H9 (cell line): ENCODE measurements at regions not wholly inside any gene's neighbourhood (a gene's known extent, or its start where the extent isn't known, plus 50 kb on each side); places are given as distances from the start of the nearest gene placed in this dataset.

ENCODE experiments used
- DNase-seq: peaks from one replicate; pipeline ENCODE4 v3.0.0-alpha.2; 2017
- H2AFZ ChIP-seq: one replicate; pipeline ENCODE4 v1.6.1; 2013; ENCODE audit warnings: mild to moderate bottlenecking, low read length, control low read depth, moderate library complexity
- H2AK5ac ChIP-seq: 2 replicates; pipeline ENCODE4 v1.6.1; 2013; ENCODE audit warnings: low read length, control low read depth, mixed read lengths; ENCODE audit not compliant: insufficient read length
- H2BK120ac ChIP-seq: one replicate; pipeline ENCODE4 v1.6.1; 2013; ENCODE audit warnings: low read depth, mild to moderate bottlenecking, low read length, control low read depth, inconsistent platforms; ENCODE audit not compliant: poor library complexity, severe bottlenecking
- H2BK12ac ChIP-seq: 2 replicates; pipeline ENCODE4 v1.6.1; 2013; ENCODE audit warnings: low read length, control low read depth, mixed read lengths, low read depth; ENCODE audit not compliant: insufficient read length
- H2BK15ac ChIP-seq: 2 replicates; pipeline ENCODE4 v1.6.1; 2013; ENCODE audit warnings: low read depth, low read length, control low read depth
- H2BK20ac ChIP-seq: one replicate; pipeline ENCODE4 v1.6.1; 2013; ENCODE audit warnings: low read depth, mild to moderate bottlenecking, low read length, control low read depth, inconsistent platforms; ENCODE audit not compliant: poor library complexity, severe bottlenecking
- H2BK5ac ChIP-seq: 2 replicates; pipeline ENCODE4 v1.6.1; 2013; ENCODE audit warnings: low read length, control low read depth, mixed read lengths; ENCODE audit not compliant: insufficient read length
- H3K14ac ChIP-seq: 2 replicates; pipeline ENCODE4 v1.6.1; 2013; ENCODE audit warnings: low read length, control low read depth; ENCODE audit not compliant: insufficient read depth
- H3K18ac ChIP-seq: 2 replicates; pipeline ENCODE4 v1.6.1; 2013; ENCODE audit warnings: low read depth, mild to moderate bottlenecking, mixed read lengths, low read length, control low read depth; ENCODE audit not compliant: insufficient read length
- H3K23ac ChIP-seq: 2 replicates; pipeline ENCODE4 v1.6.1; 2013; ENCODE audit warnings: low read length, control low read depth, mixed read lengths, low read depth; ENCODE audit not compliant: insufficient read length
- H3K23me2 ChIP-seq: 2 replicates; pipeline ENCODE4 v1.6.1; 2013; ENCODE audit warnings: low read depth, mild to moderate bottlenecking, mixed read lengths, low read length, control low read depth; ENCODE audit not compliant: insufficient read length, poor library complexity, severe bottlenecking
- H3K27ac ChIP-seq: 2 replicates; pipeline ENCODE4 v1.5.1; 2013; ENCODE audit warnings: low read length, control low read depth, mixed read lengths, low read depth; ENCODE audit not compliant: insufficient read length
- H3K27me3 ChIP-seq: 2 replicates; pipeline ENCODE4 v1.6.1; 2013; ENCODE audit warnings: low read length, control low read depth, inconsistent platforms; ENCODE audit not compliant: insufficient read depth
- H3K4ac ChIP-seq: 2 replicates; pipeline ENCODE4 v1.6.1; 2013; ENCODE audit warnings: low read depth, mild to moderate bottlenecking, control low read depth, inconsistent platforms, low read length, moderate library complexity
- H3K4me1 ChIP-seq: 2 replicates; pipeline ENCODE4 v1.6.1; 2013; ENCODE audit warnings: low read length, control low read depth, inconsistent platforms; ENCODE audit not compliant: insufficient read depth
- H3K4me2 ChIP-seq: 2 replicates; pipeline ENCODE4 v1.6.1; 2013; ENCODE audit warnings: low read length, control low read depth, mixed read lengths; ENCODE audit not compliant: insufficient read length, insufficient read depth
- H3K56ac ChIP-seq: 2 replicates; pipeline ENCODE4 v1.6.1; 2013; ENCODE audit warnings: low read depth, mild to moderate bottlenecking, mixed read lengths, low read length, control low read depth; ENCODE audit not compliant: insufficient read length
- H3K79me1 ChIP-seq: 2 replicates; pipeline ENCODE4 v1.6.1; 2013; ENCODE audit warnings: low read depth, mild to moderate bottlenecking, moderate library complexity, low read length, control low read depth, inconsistent platforms; ENCODE audit not compliant: insufficient read depth, poor library complexity, severe bottlenecking
- H3K79me2 ChIP-seq: 2 replicates; pipeline ENCODE4 v1.6.1; 2013; ENCODE audit warnings: low read length, control low read depth, inconsistent platforms; ENCODE audit not compliant: insufficient read depth
- H3K9ac ChIP-seq: 2 replicates; pipeline ENCODE4 v1.6.1; 2013; ENCODE audit warnings: low read length, control low read depth, mixed read lengths; ENCODE audit not compliant: insufficient read length; ENCODE audit errors: extremely low read depth
- H3K9me3 ChIP-seq: one replicate; pipeline ENCODE4 v1.6.1; 2013; ENCODE audit warnings: low read depth, low read length, inconsistent platforms; ENCODE audit not compliant: control insufficient read depth
- H3T11ph ChIP-seq: one replicate; pipeline ENCODE4 v1.6.1; 2013; ENCODE audit warnings: mild to moderate bottlenecking, low read length, control low read depth, inconsistent platforms
- H4K20me1 ChIP-seq: one replicate; pipeline ENCODE4 v1.6.1; 2013; ENCODE audit not compliant: control insufficient read depth, insufficient read length, insufficient read depth
- H4K5ac ChIP-seq: 2 replicates; pipeline ENCODE4 v1.6.1; 2013; ENCODE audit warnings: low read depth, mild to moderate bottlenecking, mixed read lengths, low read length, control low read depth; ENCODE audit not compliant: insufficient read length
- H4K8ac ChIP-seq: replicated peaks from 2 replicates; pipeline ENCODE4 v1.6.1; 2013; ENCODE audit warnings: low read length, control low read depth, mixed read lengths, low read depth; ENCODE audit not compliant: insufficient read length
- H4K91ac ChIP-seq: 2 replicates; pipeline ENCODE4 v1.6.1; 2013; ENCODE audit warnings: low read depth, mild to moderate bottlenecking, moderate library complexity, mixed read lengths, low read length, control low read depth; ENCODE audit not compliant: insufficient read length
- H3K27ac Mint-ChIP-seq, 3 experiments: 2 replicates in 2 of 3; 3 replicates in 1 of 3; pipeline ENCODE4 v1.8.0; 2020 to 2021; ENCODE audit warnings: mixed read lengths in 3 of 3, mild to moderate bottlenecking in 1 of 3, moderate library complexity in 1 of 3
- H3K27me3 Mint-ChIP-seq: 2 replicates; pipeline ENCODE4 v1.8.0; 2021; ENCODE audit warnings: low read depth, mild to moderate bottlenecking, moderate library complexity, mixed read lengths
- H3K36me3 Mint-ChIP-seq, 3 experiments: 2 replicates in 2 of 3; 3 replicates in 1 of 3; pipeline ENCODE4 v1.8.0; 2020 to 2021; ENCODE audit warnings: low read depth in 3 of 3, mixed read lengths in 3 of 3; ENCODE audit not compliant: insufficient read depth in 1 of 3
- H3K4me1 Mint-ChIP-seq, 2 experiments: 2 replicates each; pipeline ENCODE4 v1.8.0; 2020; ENCODE audit warnings: mixed read lengths in 2 of 2
- H3K4me3 Mint-ChIP-seq, 2 experiments: 2 replicates in 1 of 2; 3 replicates in 1 of 2; pipeline ENCODE4 v1.8.0; 2020 to 2021; ENCODE audit warnings: mild to moderate bottlenecking in 2 of 2, mixed read lengths in 2 of 2, moderate library complexity in 1 of 2
- H3K9me3 Mint-ChIP-seq, 2 experiments: 2 replicates in 1 of 2; 3 replicates in 1 of 2; pipeline ENCODE4 v1.8.0; 2020; ENCODE audit warnings: mild to moderate bottlenecking in 2 of 2, mixed read lengths in 2 of 2, moderate library complexity in 1 of 2
- CTCF ChIP-seq: fragments of 200-600 bp; sonication (generic); conservative IDR thresholded peaks from 3 replicates; pipeline ENCODE4 v1.8.0; 2021; ENCODE audit warnings: antibody characterized with exemption, mild to moderate bottlenecking
- WGBS: extraction: QIAGEN DNeasy Blood & Tissue Kit; methylation state at CpG from one replicate; pipeline ENCODE4 v1.1.7; 2013; ENCODE audit warnings: missing lambda C conversion rate, low lambda C conversion rate, mixed read lengths; ENCODE audit not compliant: insufficient read length; ENCODE audit errors: extremely low coverage; 5-methylcytosine and 5-hydroxymethylcytosine counted together

GRCh38 chr13:85284349-85284748 is 514.9 kb downstream of the SLITRK6 start:
- Histone ChIP-seq H3K23ac (no peak overlapping the region), H3K79me1 (no peaks in the 10 kb centered on the region), H2AFZ (no peak overlapping the region), H3K14ac (no peak overlapping the region), H2AK5ac (no peak overlapping the region), H4K20me1 (no peaks in the 10 kb centered on the region), H3K79me2 (no peaks in the 10 kb centered on the region), H4K91ac (no peak overlapping the region), H3K23me2 (no peaks in the 10 kb centered on the region), H3K56ac (no peak overlapping the region), H3K9me3 (no peaks in the 10 kb centered on the region), H3T11ph (no peak overlapping the region), H3K27me3 (no peaks in the 10 kb centered on the region), H3K9ac (no peak overlapping the region), H3K4me1 (no peaks in the 10 kb centered on the region; the same call in 1 of the 2 replicates), H2BK5ac (no peak overlapping the region), H2BK120ac (no peak overlapping the region), H2BK12ac (no peak overlapping the region), H3K27ac (no peak overlapping the region), H4K5ac (no peak overlapping the region), H4K8ac (no peak overlapping the region), H2BK15ac (no peak overlapping the region), H3K4me2 (no peak overlapping the region), H3K18ac (no peak overlapping the region), H3K4ac (no peak overlapping the region), H2BK20ac (no peak overlapping the region)
- Mint-ChIP-seq H3K27me3 (no peaks in the 10 kb centered on the region), H3K4me3 (no peak overlapping the region), H3K9me3 (no peaks in the 10 kb centered on the region), H3K27ac (no peak overlapping the region), H3K36me3 (no peaks in the 10 kb centered on the region), H3K4me1 (peaks cover 10 to 16% of the 10 kb centered on the region in 2 experiments)
- TF ChIP-seq CTCF = no peak
- no CpG with 5 or more reads among the region's 2 CpGs for WGBS
- no peak for DNase-seq
